ENCODE measurements at regions not wholly inside any gene's neighbourhood (a gene's known extent, or its start where the extent isn't known, plus 50 kb on each side); places are given as distances from the start of the nearest gene placed in this dataset.

DNA sequence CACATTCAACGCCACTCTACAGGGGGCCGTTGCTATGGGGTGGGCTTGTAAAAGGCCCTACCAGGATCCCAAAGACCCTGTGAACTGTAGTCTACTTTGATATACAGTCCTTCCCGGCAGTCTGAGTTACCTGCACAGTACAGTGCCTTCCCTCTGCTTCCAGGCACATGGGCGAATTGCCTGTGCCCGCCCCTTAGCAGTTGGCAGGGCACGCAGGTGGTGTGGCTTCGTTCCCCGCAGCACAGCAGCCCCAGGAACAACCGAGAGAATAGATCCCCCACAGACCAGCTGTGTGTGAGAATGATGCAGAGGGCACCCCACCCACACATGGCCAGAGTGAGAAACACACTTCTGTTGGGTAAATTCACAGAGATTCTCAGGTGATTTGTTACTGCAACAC, 60.6 kb downstream of the MRPL57 start:
- Histone ChIP-seq H3K4me2 (no peak overlapping the region), H3K9ac (no peak overlapping the region)

GRCh38 chr13:21238267-21238666, 61.8 kb downstream of the MRPL57 start:
- H3K9ac ChIP-seq = no peak overlapping the region
- no peak overlapping the region for H3K27ac ChIP-seq
- no peaks in the 10 kb centered on the region for H3K36me3 ChIP-seq (ENCODE audit: insufficient read depth)
- no peaks in the 10 kb centered on the region for H3K79me2 ChIP-seq (ENCODE audit: insufficient read depth, low read depth)
- H4K20me1 ChIP-seq (ENCODE audit: insufficient read depth) = no peaks in the 10 kb centered on the region
- H3K4me2 ChIP-seq = no peak overlapping the region
- H3K4me1 ChIP-seq (ENCODE audit: low read depth, poor library complexity, severe bottlenecking) = no peaks in the 10 kb centered on the region
- no peak overlapping the region for H2AFZ ChIP-seq (ENCODE audit: low read depth)
- TF ChIP-seq, protein P1, sequence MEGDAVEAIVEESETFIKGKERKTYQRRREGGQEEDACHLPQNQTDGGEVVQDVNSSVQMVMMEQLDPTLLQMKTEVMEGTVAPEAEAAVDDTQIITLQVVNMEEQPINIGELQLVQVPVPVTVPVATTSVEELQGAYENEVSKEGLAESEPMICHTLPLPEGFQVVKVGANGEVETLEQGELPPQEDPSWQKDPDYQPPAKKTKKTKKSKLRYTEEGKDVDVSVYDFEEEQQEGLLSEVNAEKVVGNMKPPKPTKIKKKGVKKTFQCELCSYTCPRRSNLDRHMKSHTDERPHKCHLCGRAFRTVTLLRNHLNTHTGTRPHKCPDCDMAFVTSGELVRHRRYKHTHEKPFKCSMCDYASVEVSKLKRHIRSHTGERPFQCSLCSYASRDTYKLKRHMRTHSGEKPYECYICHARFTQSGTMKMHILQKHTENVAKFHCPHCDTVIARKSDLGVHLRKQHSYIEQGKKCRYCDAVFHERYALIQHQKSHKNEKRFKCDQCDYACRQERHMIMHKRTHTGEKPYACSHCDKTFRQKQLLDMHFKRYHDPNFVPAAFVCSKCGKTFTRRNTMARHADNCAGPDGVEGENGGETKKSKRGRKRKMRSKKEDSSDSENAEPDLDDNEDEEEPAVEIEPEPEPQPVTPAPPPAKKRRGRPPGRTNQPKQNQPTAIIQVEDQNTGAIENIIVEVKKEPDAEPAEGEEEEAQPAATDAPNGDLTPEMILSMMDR (conservative IDR thresholded peaks at IDR 0.05; ENCODE audit: low read depth, low read length) = no peak
- no peaks in the 10 kb centered on the region for H3K27me3 ChIP-seq (ENCODE audit: insufficient read depth, low read depth)
- no peak overlapping the region for H3K4me3 ChIP-seq (IDR thresholded peaks at IDR 0.05; ENCODE audit: insufficient read depth, low read depth, low read length)

More for the DNA sequence above, 60.6 kb downstream of the MRPL57 start:
- no peaks in the 10 kb centered on the region for H3K79me2 ChIP-seq (ENCODE audit: insufficient read depth, low read depth)
- H3K4me3 ChIP-seq (IDR thresholded peaks at IDR 0.05; ENCODE audit: insufficient read depth, low read depth, low read length) = no peak overlapping the region
- no peaks in the 10 kb centered on the region for H4K20me1 ChIP-seq (ENCODE audit: insufficient read depth)
- H3K4me1 ChIP-seq (ENCODE audit: low read depth, poor library complexity, severe bottlenecking) = no peaks in the 10 kb centered on the region
- no peak overlapping the region for H2AFZ ChIP-seq (ENCODE audit: low read depth)
- no peak overlapping the region for H3K27ac ChIP-seq
- TF ChIP-seq, protein P1 (conservative IDR thresholded peaks at IDR 0.05; ENCODE audit: low read depth, low read length) = no peak
- H3K36me3 ChIP-seq (ENCODE audit: insufficient read depth) = no peaks in the 10 kb centered on the region
- H3K27me3 ChIP-seq (ENCODE audit: insufficient read depth, low read depth) = no peaks in the 10 kb centered on the region

DNA sequence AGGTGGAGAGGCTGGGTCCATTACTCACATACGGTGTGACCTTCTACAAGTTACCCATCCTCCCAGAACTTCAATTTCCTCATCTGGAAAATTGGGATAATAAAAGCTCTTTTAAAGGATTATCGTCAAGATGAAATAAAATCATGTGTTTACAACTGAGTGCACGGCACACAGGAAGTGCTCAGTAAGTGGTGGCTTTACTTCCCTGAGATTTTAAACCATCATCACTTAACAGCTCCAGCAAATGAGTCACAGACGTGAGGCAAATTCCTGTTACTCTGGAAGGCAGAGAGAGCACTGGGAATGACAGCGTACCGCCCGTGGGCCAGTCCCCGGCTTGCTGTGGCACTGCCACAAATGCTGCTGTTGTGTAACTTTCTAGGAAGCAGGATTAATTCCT, 64.1 kb downstream of the MRPL57 start:
- no peaks in the 10 kb centered on the region for H3K27me3 ChIP-seq (ENCODE audit: insufficient read depth, low read depth)
- H3K36me3 ChIP-seq (ENCODE audit: insufficient read depth) = no peaks in the 10 kb centered on the region
- no peaks in the 10 kb centered on the region for H4K20me1 ChIP-seq (ENCODE audit: insufficient read depth)
- H3K4me3 ChIP-seq (IDR thresholded peaks at IDR 0.05; ENCODE audit: insufficient read depth, low read depth, low read length) = no peak overlapping the region
- no peak overlapping the region for H3K27ac ChIP-seq
- no peak overlapping the region for H2AFZ ChIP-seq (ENCODE audit: low read depth)
- H3K79me2 ChIP-seq (ENCODE audit: insufficient read depth, low read depth) = no peaks in the 10 kb centered on the region
- TF ChIP-seq, protein P1 (conservative IDR thresholded peaks at IDR 0.05; ENCODE audit: low read depth, low read length) = no peak
- no peaks in the 10 kb centered on the region for H3K4me1 ChIP-seq (ENCODE audit: low read depth, poor library complexity, severe bottlenecking)
- no peak overlapping the region for H3K4me2 ChIP-seq
- H3K9ac ChIP-seq = no peak overlapping the region

DNA sequence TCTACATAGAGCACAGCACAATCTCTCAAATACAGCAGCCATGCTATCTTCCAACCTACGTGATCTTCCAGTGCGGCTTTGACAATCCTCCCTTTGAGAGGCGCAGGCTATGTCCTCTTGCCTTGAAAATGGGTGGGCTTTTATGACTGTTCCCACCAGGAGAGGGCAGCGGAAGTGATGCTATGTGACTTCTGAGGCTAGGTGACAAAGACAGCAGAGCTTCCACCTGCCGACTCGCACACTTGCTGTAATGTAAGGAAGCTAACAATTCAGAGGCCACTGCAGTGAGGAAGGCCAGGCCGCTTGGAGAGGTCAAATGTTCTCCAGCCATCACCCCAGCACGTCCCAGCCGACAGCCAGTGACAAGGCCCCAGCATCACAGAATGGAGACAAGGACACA, 65.8 kb downstream of the MRPL57 start:
- H2AFZ ChIP-seq (ENCODE audit: low read depth) = no peak overlapping the region
- H3K9ac ChIP-seq = no peak overlapping the region
- no peak overlapping the region for H3K4me2 ChIP-seq
- TF ChIP-seq, protein P1 (conservative IDR thresholded peaks at IDR 0.05; ENCODE audit: low read depth, low read length) = no peak
- H3K27me3 ChIP-seq (ENCODE audit: insufficient read depth, low read depth) = no peaks in the 10 kb centered on the region
- no peaks in the 10 kb centered on the region for H3K4me1 ChIP-seq (ENCODE audit: low read depth, poor library complexity, severe bottlenecking)
- H3K27ac ChIP-seq = no peak overlapping the region
- no peaks in the 10 kb centered on the region for H3K79me2 ChIP-seq (ENCODE audit: insufficient read depth, low read depth)
- H3K4me3 ChIP-seq (IDR thresholded peaks at IDR 0.05; ENCODE audit: insufficient read depth, low read depth, low read length) = no peak overlapping the region
- no peaks in the 10 kb centered on the region for H4K20me1 ChIP-seq (ENCODE audit: insufficient read depth)
- no peaks in the 10 kb centered on the region for H3K36me3 ChIP-seq (ENCODE audit: insufficient read depth)
